Neuronal stem cell (in vitro differentiated cells): ENCODE measurements at regions not wholly inside any gene's neighbourhood (a gene's known extent, or its start where the extent isn't known, plus 50 kb on each side); places are given as distances from the start of the nearest gene placed in this dataset.
A peak's percentile ranks its signal among the peaks of the same experiment; 100 is the strongest.

Experiments used
- DNase-seq: peaks from one replicate; pipeline ENCODE4 v3.0.0-alpha.2; 2013; ENCODE audit warnings: low spot score
- H2AFZ ChIP-seq: one replicate; pipeline ENCODE4 v1.6.1; 2013; ENCODE audit warnings: mild to moderate bottlenecking, low read length, inconsistent platforms
- H2AK5ac ChIP-seq: 2 replicates; pipeline ENCODE4 v1.6.1; 2013; ENCODE audit warnings: low read depth, mild to moderate bottlenecking, inconsistent platforms, low read length, moderate library complexity, mixed read lengths
- H2BK120ac ChIP-seq: 2 replicates; pipeline ENCODE4 v1.6.1; 2013; ENCODE audit warnings: low read depth, mild to moderate bottlenecking, inconsistent platforms, low read length, moderate library complexity, mixed read lengths
- H2BK12ac ChIP-seq: one replicate; pipeline ENCODE4 v1.6.1; 2013; ENCODE audit warnings: low read length, inconsistent platforms
- H2BK15ac ChIP-seq: 2 replicates; pipeline ENCODE4 v1.6.1; 2013; ENCODE audit warnings: mild to moderate bottlenecking, low read length, inconsistent platforms, mixed read lengths
- H2BK5ac ChIP-seq: one replicate; pipeline ENCODE4 v1.6.1; 2013; ENCODE audit warnings: inconsistent platforms, mild to moderate bottlenecking, low read length, moderate library complexity
- H3K14ac ChIP-seq: one replicate; pipeline ENCODE4 v1.6.1; 2013; ENCODE audit warnings: low read length, inconsistent platforms
- H3K18ac ChIP-seq: 2 replicates; pipeline ENCODE4 v1.6.1; 2013; ENCODE audit warnings: low read length, inconsistent platforms
- H3K23ac ChIP-seq: 2 replicates; pipeline ENCODE4 v1.6.1; 2013; ENCODE audit warnings: low read depth, mild to moderate bottlenecking, mixed read lengths, low read length, inconsistent platforms; ENCODE audit not compliant: poor library complexity
- H3K27ac ChIP-seq: replicated peaks from 3 replicates; pipeline ENCODE4 v1.5.1; 2013; ENCODE audit warnings: low read length, inconsistent platforms
- H3K27me3 ChIP-seq, 3 experiments: 2 replicates each; pipeline ENCODE4 v1.6.1; 2013; ENCODE audit warnings: low read length in 3 of 3, mild to moderate bottlenecking in 2 of 3, inconsistent platforms in 1 of 3, low read depth in 1 of 3, mixed read lengths in 1 of 3, moderate library complexity in 1 of 3; ENCODE audit not compliant: control insufficient read depth in 3 of 3, insufficient read depth in 3 of 3
- H3K36me3 ChIP-seq, 2 donors: replicated peaks in 1 of 2; 2 replicates each; pipeline ENCODE4 v1.6.1; 2013; ENCODE audit warnings: low read length in 2 of 2; ENCODE audit not compliant: control insufficient read depth in 2 of 2, insufficient read depth in 2 of 2
- H3K4ac ChIP-seq: 2 replicates; pipeline ENCODE4 v1.6.1; 2013; ENCODE audit warnings: inconsistent platforms, mild to moderate bottlenecking, low read length, moderate library complexity
- H3K4me1 ChIP-seq, 2 donors: 1 replicate in 1 of 2; 2 replicates in 1 of 2; pipeline ENCODE4 v1.6.1; 2013; ENCODE audit warnings: low read length in 2 of 2, low read depth in 1 of 2; ENCODE audit not compliant: control insufficient read depth in 2 of 2, insufficient read depth in 1 of 2
- H3K4me2 ChIP-seq: one replicate; pipeline ENCODE4 v1.6.1; 2013; ENCODE audit warnings: mild to moderate bottlenecking, low read length, inconsistent platforms; ENCODE audit not compliant: insufficient read depth, poor library complexity, severe bottlenecking
- H3K4me3 ChIP-seq, 2 donors: 2 replicates each; pipeline ENCODE4 v1.5.1; 2013; ENCODE audit warnings: low read length in 2 of 2, mild to moderate bottlenecking in 2 of 2, inconsistent platforms in 1 of 2, moderate library complexity in 1 of 2
- H3K79me1 ChIP-seq: one replicate; pipeline ENCODE4 v1.6.1; 2013; ENCODE audit warnings: low read depth, mild to moderate bottlenecking, inconsistent platforms, low read length, moderate library complexity
- H3K9ac ChIP-seq: one replicate; pipeline ENCODE4 v1.6.1; 2013; ENCODE audit warnings: mild to moderate bottlenecking, low read depth, low read length, inconsistent platforms; ENCODE audit not compliant: poor library complexity
- H3K9me3 ChIP-seq, 2 donors: replicated peaks in 1 of 2; 2 replicates each; pipeline versions ENCODE3 to v1.6.1; 2013; ENCODE audit warnings: low read length in 2 of 2, mild to moderate bottlenecking in 2 of 2, inconsistent platforms in 1 of 2, low read depth in 1 of 2, mixed read lengths in 1 of 2, moderate library complexity in 1 of 2; ENCODE audit not compliant: control insufficient read depth in 2 of 2, insufficient read depth in 1 of 2
- H4K8ac ChIP-seq: one replicate; pipeline ENCODE4 v1.6.1; 2013; ENCODE audit warnings: low read depth, mild to moderate bottlenecking, inconsistent platforms, low read length, moderate library complexity
- H4K91ac ChIP-seq: one replicate; pipeline ENCODE4 v1.6.1; 2013; ENCODE audit warnings: low read length, low read depth, mild to moderate bottlenecking, inconsistent platforms; ENCODE audit not compliant: poor library complexity
- WGBS, 2 donors: extraction: QIAGEN DNeasy Blood & Tissue Kit; methylation state at CpG; one replicate each; pipeline ENCODE4 v1.1.7; 2013; ENCODE audit warnings: missing lambda C conversion rate in 2 of 2, mixed read lengths in 1 of 2; ENCODE audit not compliant: insufficient read length in 2 of 2, insufficient replicate concordance in 1 of 2; ENCODE audit errors: extremely low coverage in 2 of 2; 5-methylcytosine and 5-hydroxymethylcytosine counted together

- Histone ChIP-seq H3K23ac (no peak overlapping the region), H3K27ac (no peak overlapping the region)
These were observed 73.7 kb upstream of the RAP1B start for GRCh38 chr12:68536885-68537485.

GRCh38 chr12:68537571-68537970, 73.1 kb upstream of the RAP1B start:
- no peak overlapping the region for H3K4ac ChIP-seq
- H2BK5ac ChIP-seq, result no peak overlapping the region
- H3K14ac ChIP-seq, result no peak overlapping the region
- no peak overlapping the region for H4K91ac ChIP-seq
- no peak overlapping the region for H3K4me3 ChIP-seq
- H2AK5ac ChIP-seq, result no peak overlapping the region
- no peaks in the 10 kb centered on the region for H3K27me3 ChIP-seq
- DNase-seq, result no peak
- no peak overlapping the region for H3K18ac ChIP-seq
- no peak overlapping the region for H3K23ac ChIP-seq
- H3K9ac ChIP-seq, result no peak overlapping the region
- H3K9me3 ChIP-seq, result peaks cover 0 to 6% of the 10 kb centered on the region in 2 donors
- no peak overlapping the region for H2AFZ ChIP-seq
- no peaks in the 10 kb centered on the region for H3K36me3 ChIP-seq
- H4K8ac ChIP-seq, result no peak overlapping the region
- H2BK15ac ChIP-seq, result no peak overlapping the region
- H3K4me2 ChIP-seq, result no peak overlapping the region
- no peak overlapping the region for H2BK120ac ChIP-seq
- no peaks in the 10 kb centered on the region for H3K79me1 ChIP-seq
- no CpG with 5 or more reads among the region's 2 CpGs for WGBS, 2 donors
- no peak overlapping the region for H3K27ac ChIP-seq
- H2BK12ac ChIP-seq, result no peak overlapping the region
- peaks cover 1 to 4% of the 10 kb centered on the region in 2 donors for H3K4me1 ChIP-seq

More at GRCh38 chr12:68536885-68537485, 73.7 kb upstream of the RAP1B start:
- Histone ChIP-seq H3K14ac (no peak overlapping the region), H4K8ac (no peak overlapping the region), H2BK15ac (no peak overlapping the region), H2BK12ac (no peak overlapping the region), H3K4me3 (no peak overlapping the region), H2AK5ac (no peak overlapping the region), H3K4me2 (no peak overlapping the region), H3K4me1 (peaks cover 1 to 4% of the 10 kb centered on the region in 2 donors), H4K91ac (no peak overlapping the region), H3K9ac (no peak overlapping the region), H3K27me3 (no peaks in the 10 kb centered on the region), H3K18ac (no peak overlapping the region), H3K79me1 (no peaks in the 10 kb centered on the region), H2BK120ac (no peak overlapping the region), H3K9me3 (peaks cover 0 to 6% of the 10 kb centered on the region in 2 donors), H3K4ac (no peak overlapping the region), H2AFZ (no peak overlapping the region), H3K36me3 (no peaks in the 10 kb centered on the region), H2BK5ac (no peak overlapping the region)
- no peak for DNase-seq
- WGBS, 2 donors, result no CpG with 5 or more reads among the region's 6 CpGs

- WGBS, 2 donors, result no CpG with 5 or more reads among the region's 11 CpGs
- no peak overlapping the region for H2BK5ac ChIP-seq
- no peak overlapping the region for H3K4me2 ChIP-seq
- H3K23ac ChIP-seq, result no peak overlapping the region
- H2BK12ac ChIP-seq, result no peak overlapping the region
- H4K8ac ChIP-seq, result no peak overlapping the region
- H2AK5ac ChIP-seq, result no peak overlapping the region
- H3K9me3 ChIP-seq, result peaks cover 0 to 6% of the 10 kb centered on the region in 2 donors
- no peak overlapping the region for H3K14ac ChIP-seq
- H3K36me3 ChIP-seq, result no peaks in the 10 kb centered on the region
- no peaks in the 10 kb centered on the region for H3K27me3 ChIP-seq
- no peak overlapping the region for H4K91ac ChIP-seq
- H3K79me1 ChIP-seq, result no peaks in the 10 kb centered on the region
- H2BK120ac ChIP-seq, result no peak overlapping the region
- no peak overlapping the region for H3K27ac ChIP-seq
- no peak overlapping the region for H3K9ac ChIP-seq
- no peak overlapping the region for H3K4ac ChIP-seq
- H3K18ac ChIP-seq, result no peak overlapping the region
- peaks cover 1 to 4% of the 10 kb centered on the region in 2 donors for H3K4me1 ChIP-seq
- peak overlapping the region; percentile 90 for H2AFZ ChIP-seq
- no peak for DNase-seq
- H3K4me3 ChIP-seq, result no peak overlapping the region
- no peak overlapping the region for H2BK15ac ChIP-seq
These were observed 71.7 kb upstream of the RAP1B start for GRCh38 chr12:68538726-68539614.

- no peak overlapping the region for H2AFZ ChIP-seq
- H3K9ac ChIP-seq, result no peak overlapping the region
- DNase-seq, result no peak
- no peak overlapping the region for H3K4me3 ChIP-seq
- H3K14ac ChIP-seq, result no peak overlapping the region
- no peak overlapping the region for H3K4ac ChIP-seq
- no peak overlapping the region for H3K23ac ChIP-seq
- H3K4me2 ChIP-seq, result no peak overlapping the region
- no peaks in the 10 kb centered on the region for H3K79me1 ChIP-seq
- no peak overlapping the region for H4K91ac ChIP-seq
- H2BK12ac ChIP-seq, result no peak overlapping the region
- no peak overlapping the region for H3K18ac ChIP-seq
- H3K27ac ChIP-seq, result no peak overlapping the region
- H3K9me3 ChIP-seq, result peaks cover 0 to 6% of the 10 kb centered on the region in 2 donors
- H3K27me3 ChIP-seq, result no peaks in the 10 kb centered on the region
- H3K36me3 ChIP-seq, result no peaks in the 10 kb centered on the region
- peaks cover 1 to 4% of the 10 kb centered on the region in 2 donors for H3K4me1 ChIP-seq
- no peak overlapping the region for H2BK5ac ChIP-seq
- no peak overlapping the region for H2BK120ac ChIP-seq
- no peak overlapping the region for H2BK15ac ChIP-seq
- no peak overlapping the region for H4K8ac ChIP-seq
- no CpG with 5 or more reads among the region's 1 CpG for WGBS, 2 donors
- H2AK5ac ChIP-seq, result no peak overlapping the region
These were observed 71.1 kb upstream of the RAP1B start for GRCh38 chr12:68539615-68539952.
